Right atrium auricular region (tissue), 2 donors: ENCODE measurements at regions not wholly inside any gene's neighbourhood (a gene's known extent, or its start where the extent isn't known, plus 50 kb on each side); places are given as distances from the start of the nearest gene placed in this dataset.

Experiments used
- DNase-seq: peaks from one replicate; pipeline ENCODE4 v3.0.0-alpha.2; 2019; ENCODE audit warnings: low spot score
- H3K27ac ChIP-seq, 2 donors: fragments of 200-600 bp; sonication (generic); 1 replicate in 1 of 2; 2 replicates in 1 of 2; pipeline ENCODE4 v1.5.1; 2016 to 2019
- H3K27me3 ChIP-seq, 2 donors: fragments of 200-600 bp; sonication (generic); one replicate each; pipeline versions ENCODE4 v1.5.1 to v1.6.0; 2017 to 2019
- H3K36me3 ChIP-seq: fragments of 200-600 bp; sonication (generic); one replicate; pipeline ENCODE4 v1.5.1; 2016
- H3K4me1 ChIP-seq, 2 donors: fragments of 200-600 bp; sonication (generic); one replicate each; pipeline versions ENCODE4 v1.5.1 to v1.6.0; 2017 to 2019
- H3K4me3 ChIP-seq, 2 donors: fragments of 200-600 bp; sonication (generic); 1 replicate in 1 of 2; 2 replicates in 1 of 2; pipeline ENCODE4 v1.5.1; 2017 to 2019; ENCODE audit warnings: mild to moderate bottlenecking in 1 of 2, moderate library complexity in 1 of 2
- H3K9me3 ChIP-seq, 2 donors: fragments of 200-600 bp; sonication (generic); one replicate each; pipeline ENCODE4 v1.5.1; 2019
- CTCF ChIP-seq, 2 donors: fragments of 200-600 bp; sonication (generic); IDR thresholded peaks; one replicate each; pipeline ENCODE4 v1.5.1; 2019; ENCODE audit warnings: antibody characterized with exemption in 2 of 2

- H3K27me3 ChIP-seq, result no peaks in the 10 kb centered on the region
- H3K4me1 ChIP-seq, result no peaks in the 10 kb centered on the region
- no peaks in the 10 kb centered on the region for H3K36me3 ChIP-seq
- no peak overlapping the region for H3K4me3 ChIP-seq
- H3K27ac ChIP-seq, result no peak overlapping the region
- no peaks in the 10 kb centered on the region for H3K9me3 ChIP-seq
- TF ChIP-seq CTCF (IDR thresholded peaks at IDR 0.05), result no peak
- DNase-seq, result peak; percentile 13
Measured at GRCh38 chr14:65853407-65853955, 441.0 kb downstream of the FUT8 start.

GRCh38 chr14:65854215-65854614 lies 441.7 kb downstream of the FUT8 start:
- Histone ChIP-seq H3K9me3 (no peaks in the 10 kb centered on the region), H3K4me3 (no peak overlapping the region), H3K36me3 (no peaks in the 10 kb centered on the region), H3K27me3 (no peaks in the 10 kb centered on the region), H3K27ac (no peak overlapping the region), H3K4me1 (no peaks in the 10 kb centered on the region)
- no peak for TF ChIP-seq CTCF (IDR thresholded peaks at IDR 0.05)
- DNase-seq, result peak; percentile 21

GRCh38 chr14:65860956-65861611 lies 448.6 kb downstream of the FUT8 start:
- no peaks in the 10 kb centered on the region for H3K9me3 ChIP-seq
- no peak for DNase-seq
- no peak overlapping the region for H3K27ac ChIP-seq
- no peaks in the 10 kb centered on the region for H3K4me1 ChIP-seq
- H3K4me3 ChIP-seq, result no peak overlapping the region
- no peaks in the 10 kb centered on the region for H3K36me3 ChIP-seq
- TF ChIP-seq CTCF (IDR thresholded peaks at IDR 0.05), result no peak
- H3K27me3 ChIP-seq, result no peaks in the 10 kb centered on the region

- Histone ChIP-seq H3K4me1 (no peaks in the 10 kb centered on the region), H3K27ac (no peak overlapping the region), H3K27me3 (no peaks in the 10 kb centered on the region), H3K4me3 (no peak overlapping the region), H3K36me3 (no peaks in the 10 kb centered on the region), H3K9me3 (no peaks in the 10 kb centered on the region)
- no peak for DNase-seq
- TF ChIP-seq CTCF (IDR thresholded peaks at IDR 0.05), result no peak
Measured at GRCh38 chr14:65864549-65864948, 452.0 kb downstream of the FUT8 start.

- no peaks in the 10 kb centered on the region for H3K9me3 ChIP-seq
- no peak overlapping the region for H3K27ac ChIP-seq
- H3K36me3 ChIP-seq, result no peaks in the 10 kb centered on the region
- no peak for DNase-seq
- H3K4me1 ChIP-seq, result no peaks in the 10 kb centered on the region
- H3K4me3 ChIP-seq, result no peak overlapping the region
- no peaks in the 10 kb centered on the region for H3K27me3 ChIP-seq
- TF ChIP-seq CTCF (IDR thresholded peaks at IDR 0.05), result no peak
Measured at GRCh38 chr14:65864984-65865383, 452.5 kb downstream of the FUT8 start.

- no peak overlapping the region for H3K27ac ChIP-seq
- H3K4me1 ChIP-seq, result no peaks in the 10 kb centered on the region
- no peak for TF ChIP-seq CTCF (IDR thresholded peaks at IDR 0.05)
- H3K27me3 ChIP-seq, result no peaks in the 10 kb centered on the region
- H3K4me3 ChIP-seq, result no peak overlapping the region
- H3K9me3 ChIP-seq, result no peaks in the 10 kb centered on the region
- no peaks in the 10 kb centered on the region for H3K36me3 ChIP-seq
- no peak for DNase-seq
Measured at GRCh38 chr14:65866448-65866847, 453.9 kb downstream of the FUT8 start.
